Esophagus (tissue), 2 donors: ENCODE measurements at regions not wholly inside any gene's neighbourhood (a gene's known extent, or its start where the extent isn't known, plus 50 kb on each side); places are given as distances from the start of the nearest gene placed in this dataset.

Experiments
- H3K27ac ChIP-seq, 2 donors: one replicate each; pipeline ENCODE4 v1.5.1; 2013; ENCODE audit warnings: low read depth in 2 of 2, mild to moderate bottlenecking in 2 of 2, inconsistent platforms in 1 of 2, low read length in 1 of 2, moderate library complexity in 1 of 2
- H3K27me3 ChIP-seq, 2 donors: one replicate each; pipeline ENCODE4 v1.6.1; 2013; ENCODE audit warnings: low read length in 2 of 2, control low read depth in 1 of 2, mild to moderate bottlenecking in 1 of 2; ENCODE audit not compliant: insufficient read depth in 2 of 2, control insufficient read depth in 1 of 2
- H3K36me3 ChIP-seq, 2 donors: one replicate each; pipeline ENCODE4 v1.6.1; 2013; ENCODE audit warnings: low read length in 1 of 2; ENCODE audit not compliant: control insufficient read depth in 2 of 2, insufficient read depth in 2 of 2
- H3K4me1 ChIP-seq, 2 donors: one replicate each; pipeline ENCODE4 v1.6.1; 2013; ENCODE audit warnings: low read length in 1 of 2; ENCODE audit not compliant: control insufficient read depth in 2 of 2, insufficient read depth in 2 of 2
- H3K4me3 ChIP-seq, 2 donors: one replicate each; pipeline ENCODE4 v1.5.1; 2013; ENCODE audit warnings: low read length in 2 of 2, mild to moderate bottlenecking in 2 of 2, low read depth in 1 of 2, moderate library complexity in 1 of 2
- H3K9me3 ChIP-seq, 2 donors: one replicate each; pipeline ENCODE4 v1.6.1; 2013; ENCODE audit warnings: mild to moderate bottlenecking in 2 of 2, low read depth in 1 of 2, low read length in 1 of 2, moderate library complexity in 1 of 2; ENCODE audit not compliant: control insufficient read depth in 2 of 2, insufficient read depth in 1 of 2
- WGBS, 2 donors: extraction: QIAGEN DNeasy Blood & Tissue Kit; methylation state at CpG; one replicate each; pipeline ENCODE4 v1.1.7; 2013; 5-methylcytosine and 5-hydroxymethylcytosine counted together
- donor health status: healthy with polysubstance abuse.
- donor health status: Bipolar disorder and iron deficiency.

DNA sequence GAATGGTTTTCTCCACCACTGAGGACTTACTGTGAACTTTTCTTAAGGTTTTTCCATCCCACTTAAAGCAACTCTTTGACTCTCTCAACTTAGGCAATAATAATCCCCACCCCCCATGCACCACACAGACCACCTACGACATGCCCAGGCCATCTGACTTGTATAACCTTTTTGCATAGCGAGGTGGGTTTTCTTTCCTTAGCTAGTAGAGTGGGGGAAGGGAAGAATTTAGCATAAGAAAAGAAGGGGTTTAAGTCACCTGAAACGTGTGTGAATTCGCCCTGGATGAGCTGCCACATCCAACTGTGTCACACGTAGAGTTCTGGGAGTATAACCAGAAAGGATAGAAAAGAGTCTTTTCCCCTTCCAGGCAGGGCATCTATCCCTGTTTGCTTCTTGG lies 262.7 kb downstream of the YTHDC2 start:
- Histone ChIP-seq H3K9me3 (no peaks in the 10 kb centered on the region), H3K36me3 (no peaks in the 10 kb centered on the region), H3K27ac (no peak overlapping the region), H3K27me3 (no peaks in the 10 kb centered on the region), H3K4me3 (no peak overlapping the region), H3K4me1 (no peaks in the 10 kb centered on the region)
- 77 to 83% methylated on average over 5 of the region's 5 CpGs for WGBS, 2 donors

- no peak overlapping the region for H3K27ac ChIP-seq
- no peak overlapping the region for H3K4me3 ChIP-seq
These were observed 263.5 kb downstream of the YTHDC2 start for GRCh38 chr5:113776832-113777525.

DNA sequence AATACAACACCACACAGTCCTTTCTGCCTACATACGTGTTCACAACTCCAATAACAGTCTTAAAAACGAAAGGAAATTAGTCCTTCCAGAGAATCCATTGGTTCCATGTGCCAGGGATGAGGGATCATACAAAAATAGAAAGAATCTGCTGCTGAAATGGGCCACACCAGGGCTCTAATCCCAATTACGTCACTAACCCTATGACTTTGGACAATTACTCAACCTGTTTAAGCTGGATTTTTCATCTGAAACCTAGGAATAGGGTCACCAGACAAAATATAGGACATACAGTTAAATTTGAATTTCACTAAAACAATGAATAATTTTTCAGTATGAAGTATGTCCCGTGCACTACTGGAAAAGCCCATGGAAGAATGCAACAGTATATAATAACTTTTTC lies 264.7 kb downstream of the YTHDC2 start:
- H3K36me3 ChIP-seq, result no peaks in the 10 kb centered on the region
- H3K27me3 ChIP-seq, result no peaks in the 10 kb centered on the region
- H3K4me1 ChIP-seq, result no peaks in the 10 kb centered on the region
- WGBS, 2 donors, result 76 to 81% methylated on average over 4 of the region's 4 CpGs
- H3K9me3 ChIP-seq, result no peaks in the 10 kb centered on the region
- H3K4me3 ChIP-seq, result no peak overlapping the region
- no peak overlapping the region for H3K27ac ChIP-seq

More at GRCh38 chr5:113776832-113777525, 263.5 kb downstream of the YTHDC2 start:
- H3K36me3 ChIP-seq, result no peaks in the 10 kb centered on the region
- 48 to 54% methylated on average over 5 of the region's 5 CpGs for whole genome bisulfite sequencing, 2 donors
- no peaks in the 10 kb centered on the region for H3K4me1 ChIP-seq
- no peaks in the 10 kb centered on the region for H3K27me3 ChIP-seq
- no peaks in the 10 kb centered on the region for H3K9me3 ChIP-seq

DNA sequence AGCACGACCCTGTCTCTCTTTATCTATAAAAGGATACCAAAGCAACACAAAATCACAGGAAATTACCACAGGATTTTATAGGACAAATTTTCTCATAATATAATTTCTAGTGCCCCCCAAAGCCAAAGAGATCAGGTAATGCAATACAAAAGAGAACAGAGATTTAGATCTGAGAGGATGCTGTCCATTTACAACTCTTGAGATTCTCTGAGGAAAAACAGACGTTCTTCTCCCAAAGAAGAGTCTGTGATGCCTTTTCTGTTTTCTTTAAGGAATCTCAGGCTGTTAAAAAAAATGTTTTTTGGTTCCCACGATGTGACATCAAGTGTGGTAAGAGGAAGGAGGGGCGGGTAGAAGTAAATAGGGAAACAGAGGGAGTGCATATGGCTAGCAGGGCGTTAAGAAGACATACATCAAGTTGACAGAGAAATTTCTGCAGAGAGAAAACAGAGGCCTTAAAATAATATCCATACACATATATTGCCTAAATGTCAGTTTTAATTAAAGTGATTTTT lies 274.7 kb downstream of the YTHDC2 start:
- 48 to 53% methylated on average over 5 of the region's 5 CpGs for WGBS, 2 donors
- H3K4me1 ChIP-seq, result no peaks in the 10 kb centered on the region
- H3K4me3 ChIP-seq, result no peak overlapping the region
- H3K36me3 ChIP-seq, result no peaks in the 10 kb centered on the region
- no peaks in the 10 kb centered on the region for H3K9me3 ChIP-seq
- no peak overlapping the region for H3K27ac ChIP-seq
- H3K27me3 ChIP-seq, result no peaks in the 10 kb centered on the region

GRCh38 chr5:113789769-113790168 lies 276.3 kb downstream of the YTHDC2 start:
- no peaks in the 10 kb centered on the region for H3K27me3 ChIP-seq
- H3K4me1 ChIP-seq, result no peaks in the 10 kb centered on the region
- H3K4me3 ChIP-seq, result no peak overlapping the region
- no peak overlapping the region for H3K27ac ChIP-seq
- no peaks in the 10 kb centered on the region for H3K9me3 ChIP-seq
- H3K36me3 ChIP-seq, result no peaks in the 10 kb centered on the region
- 79 to 82% methylated on average over 3 of the region's 3 CpGs for WGBS, 2 donors

DNA sequence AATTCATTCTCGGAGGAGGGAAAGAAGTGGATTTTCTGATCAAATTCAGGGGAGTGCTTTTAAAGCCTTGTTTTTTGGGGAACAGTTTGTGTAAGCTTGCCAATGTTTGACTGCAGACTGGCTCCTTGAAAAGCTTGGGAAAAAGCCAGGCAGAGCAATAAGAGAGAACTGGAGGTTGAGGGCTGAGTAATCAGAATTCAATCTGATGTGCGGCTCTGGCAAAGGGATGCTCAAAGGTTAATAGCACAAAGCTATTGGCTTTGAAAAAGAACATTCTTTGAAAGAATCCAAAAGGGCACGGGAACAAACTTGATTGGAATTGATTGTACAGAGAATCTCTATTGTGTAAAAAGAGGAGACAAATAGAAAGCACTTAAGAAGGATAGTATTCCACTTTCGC lies 279.3 kb downstream of the YTHDC2 start:
- H3K4me1 ChIP-seq, result no peaks in the 10 kb centered on the region
- H3K36me3 ChIP-seq, result no peaks in the 10 kb centered on the region
- 71% methylated on average over 4 of the region's 4 CpGs for WGBS, 2 donors
- no peaks in the 10 kb centered on the region for H3K27me3 ChIP-seq
- no peak overlapping the region for H3K4me3 ChIP-seq
- no peaks in the 10 kb centered on the region for H3K9me3 ChIP-seq
- H3K27ac ChIP-seq, result no peak overlapping the region

- Histone ChIP-seq H3K4me1 (no peaks in the 10 kb centered on the region), H3K9me3 (no peaks in the 10 kb centered on the region), H3K36me3 (no peaks in the 10 kb centered on the region), H3K27ac (no peak overlapping the region), H3K4me3 (no peak overlapping the region), H3K27me3 (no peaks in the 10 kb centered on the region)
- WGBS, 2 donors, result 84 to 91% methylated on average over 1 of the region's 1 CpG
These were observed 281.5 kb downstream of the YTHDC2 start for GRCh38 chr5:113794981-113795380.

GRCh38 chr5:113800686-113801085 lies 287.2 kb downstream of the YTHDC2 start:
- WGBS, 2 donors, result 63 to 65% methylated on average over 3 of the region's 3 CpGs

GRCh38 chr5:113804264-113804663 lies 290.8 kb downstream of the YTHDC2 start:
- no peak overlapping the region for H3K27ac ChIP-seq
- no peaks in the 10 kb centered on the region for H3K9me3 ChIP-seq
- WGBS, 2 donors, result 73 to 75% methylated on average over 4 of the region's 4 CpGs
- H3K36me3 ChIP-seq, result no peaks in the 10 kb centered on the region
- H3K4me1 ChIP-seq, result no peaks in the 10 kb centered on the region
- H3K27me3 ChIP-seq, result no peaks in the 10 kb centered on the region
- H3K4me3 ChIP-seq, result no peak overlapping the region

More at GRCh38 chr5:113800686-113801085, 287.2 kb downstream of the YTHDC2 start:
- Histone ChIP-seq H3K9me3 (no peaks in the 10 kb centered on the region), H3K36me3 (no peaks in the 10 kb centered on the region), H3K4me1 (no peaks in the 10 kb centered on the region), H3K27me3 (no peaks in the 10 kb centered on the region), H3K4me3 (no peak overlapping the region), H3K27ac (no peak overlapping the region)

DNA sequence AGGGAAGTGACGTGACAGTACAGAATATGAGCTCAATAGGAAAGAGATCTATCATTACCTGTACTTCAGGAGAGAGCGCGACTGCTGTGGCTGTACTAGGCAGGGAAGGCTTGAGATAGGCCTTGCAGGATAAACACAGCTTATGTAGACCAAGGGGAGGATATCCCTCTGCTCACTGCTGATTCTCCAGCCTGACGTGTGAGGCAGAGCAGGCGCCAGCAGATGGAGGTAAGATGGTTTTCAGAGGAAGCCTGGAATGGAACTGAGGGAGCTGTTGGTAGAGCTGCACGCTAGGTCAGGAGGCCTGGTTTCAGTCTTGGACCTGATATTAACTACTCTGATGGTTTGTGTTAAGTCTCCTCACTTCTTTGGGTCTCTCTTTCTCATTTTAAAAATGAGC lies 291.4 kb downstream of the YTHDC2 start:
- no peaks in the 10 kb centered on the region for H3K4me1 ChIP-seq
- no peaks in the 10 kb centered on the region for H3K9me3 ChIP-seq
- H3K4me3 ChIP-seq, result no peak overlapping the region
- H3K36me3 ChIP-seq, result no peaks in the 10 kb centered on the region
- no peak overlapping the region for H3K27ac ChIP-seq
- WGBS, 2 donors, result 85% methylated on average over 6 of the region's 6 CpGs
- H3K27me3 ChIP-seq, result no peaks in the 10 kb centered on the region
